Transverse colon (tissue), 4 donors: ENCODE measurements at regions not wholly inside any gene's neighbourhood (a gene's known extent, or its start where the extent isn't known, plus 50 kb on each side); places are given as distances from the start of the nearest gene placed in this dataset.

Experiments used
- DNase-seq: peaks from one replicate; pipeline ENCODE4 v3.0.0-alpha.2; 2019
- H3K27ac ChIP-seq, 4 donors: fragments of 200-600 bp; sonication (generic); 2 replicates each; pipeline ENCODE4 v1.5.1; 2016 to 2018; ENCODE audit warnings: inconsistent platforms in 4 of 4
- H3K27me3 ChIP-seq: fragments of 200-600 bp; sonication (generic); 2 replicates; pipeline ENCODE4 v1.5.1; 2017; ENCODE audit warnings: inconsistent platforms
- H3K36me3 ChIP-seq, 4 donors: fragments of 200-600 bp; sonication (generic); 2 replicates each; pipeline ENCODE4 v1.5.1; 2017 to 2019; ENCODE audit warnings: inconsistent platforms in 4 of 4
- H3K4me1 ChIP-seq, 4 donors: fragments of 200-600 bp; sonication (generic); 2 replicates each; pipeline ENCODE4 v1.5.1; 2017 to 2020; ENCODE audit warnings: inconsistent platforms in 4 of 4
- H3K4me3 ChIP-seq, 4 donors: fragments of 200-600 bp; sonication (generic); 1 replicate in 1 of 4; 2 replicates in 3 of 4; pipeline versions ENCODE4 v1.5.1 to v1.6.1; 2017 to 2019; ENCODE audit warnings: inconsistent platforms in 4 of 4
- H3K9me3 ChIP-seq, 2 donors: fragments of 200-600 bp; sonication (generic); 2 replicates each; pipeline ENCODE4 v1.5.1; 2017 to 2019; ENCODE audit warnings: inconsistent platforms in 2 of 2
- EP300 ChIP-seq: sonication (generic); formaldehyde crosslinking; IDR thresholded peaks from one replicate; pipeline ENCODE4 v1.6.1; 2017; ENCODE audit warnings: antibody characterized with exemption, low read depth
- POLR2A ChIP-seq: fragments of 450-650 bp; IDR thresholded peaks from one replicate; pipeline ENCODE4 v1.6.1; 2016; ENCODE audit warnings: antibody characterized with exemption, mild to moderate bottlenecking, moderate library complexity
- POLR2AphosphoS5 ChIP-seq, 3 donors: sonication (generic); formaldehyde crosslinking; IDR thresholded peaks; one replicate each; pipeline ENCODE4 v1.6.1; 2016; ENCODE audit warnings: antibody characterized with exemption in 3 of 3
- whole genome bisulfite sequencing, 2 donors: methylation state at CpG; one replicate each; pipeline ENCODE4 v1.1.5; 2018; ENCODE audit warnings: low coverage in 1 of 2; 5-methylcytosine and 5-hydroxymethylcytosine counted together
- in situ Hi-C, 4 donors: fragments of 200-750 bp; cut with MboI; loops; one replicate each; pipeline versions ENCODE4 v1.15.0 to v1.15.1; 2017; ENCODE audit warnings: low sequenced_read_pairs in 3 of 4, low pct_ligation_motif_present in 1 of 4, low pct_unique_long_range_greater_than_20kb in 1 of 4
- intact Hi-C: fragments of 100-400 bp; cut with DNase I; formaldehyde crosslinking; loops from one replicate; pipeline ENCODE4 v1.15.1; 2023; ENCODE audit warnings: low total_unique reads
- TF ChIP-seq, protein P1 (sequence below), 5 experiments: fragments of 200-600 bp in 3 of 5; fragments of 450-650 bp in 2 of 5; sonication (generic) in 3 of 5; IDR thresholded peaks; 1 replicate in 2 of 5; 2 replicates in 3 of 5; pipeline ENCODE4 v1.5.1; 2016 to 2017; ENCODE audit warnings: antibody characterized with exemption in 5 of 5, inconsistent platforms in 3 of 5, mild to moderate bottlenecking in 2 of 5, moderate library complexity in 1 of 5

DNA sequence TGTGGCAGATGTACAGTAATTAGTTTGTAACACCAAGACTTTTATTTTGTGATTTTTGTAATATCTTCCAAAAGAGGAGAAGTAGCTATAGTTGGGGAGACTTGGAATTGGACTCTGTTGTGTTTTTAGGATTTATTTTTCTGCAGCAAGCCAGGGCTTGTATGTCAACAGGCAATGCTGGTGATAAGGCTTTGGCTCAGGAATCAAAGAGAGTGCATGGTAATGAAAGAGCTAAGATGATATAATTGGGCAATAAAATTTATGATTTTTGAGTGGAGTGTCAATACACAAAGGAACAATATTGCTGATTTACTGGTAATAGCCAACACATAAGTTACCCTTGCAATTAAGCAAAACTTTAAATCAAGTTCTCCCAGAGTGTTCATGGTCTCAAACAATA lies 452.9 kb downstream of the TMEM135 start:
- TF ChIP-seq POLR2A, result no peak
- TF ChIP-seq, protein P1, sequence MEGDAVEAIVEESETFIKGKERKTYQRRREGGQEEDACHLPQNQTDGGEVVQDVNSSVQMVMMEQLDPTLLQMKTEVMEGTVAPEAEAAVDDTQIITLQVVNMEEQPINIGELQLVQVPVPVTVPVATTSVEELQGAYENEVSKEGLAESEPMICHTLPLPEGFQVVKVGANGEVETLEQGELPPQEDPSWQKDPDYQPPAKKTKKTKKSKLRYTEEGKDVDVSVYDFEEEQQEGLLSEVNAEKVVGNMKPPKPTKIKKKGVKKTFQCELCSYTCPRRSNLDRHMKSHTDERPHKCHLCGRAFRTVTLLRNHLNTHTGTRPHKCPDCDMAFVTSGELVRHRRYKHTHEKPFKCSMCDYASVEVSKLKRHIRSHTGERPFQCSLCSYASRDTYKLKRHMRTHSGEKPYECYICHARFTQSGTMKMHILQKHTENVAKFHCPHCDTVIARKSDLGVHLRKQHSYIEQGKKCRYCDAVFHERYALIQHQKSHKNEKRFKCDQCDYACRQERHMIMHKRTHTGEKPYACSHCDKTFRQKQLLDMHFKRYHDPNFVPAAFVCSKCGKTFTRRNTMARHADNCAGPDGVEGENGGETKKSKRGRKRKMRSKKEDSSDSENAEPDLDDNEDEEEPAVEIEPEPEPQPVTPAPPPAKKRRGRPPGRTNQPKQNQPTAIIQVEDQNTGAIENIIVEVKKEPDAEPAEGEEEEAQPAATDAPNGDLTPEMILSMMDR (IDR thresholded peaks at IDR 0.05), result no peak
- TF ChIP-seq POLR2AphosphoS5 (IDR thresholded peaks at IDR 0.05), result no peak
- TF ChIP-seq EP300, result no peak
- DNase-seq, result no peak
- in situ Hi-C loops (no loop called here), intact Hi-C loops (no loop called here)
- Histone ChIP-seq H3K36me3 (no peaks in the 10 kb centered on the region), H3K4me3 (no peak overlapping the region), H3K27ac (no peak overlapping the region), H3K4me1 (no peaks in the 10 kb centered on the region), H3K9me3 (no peaks in the 10 kb centered on the region), H3K27me3 (no peaks in the 10 kb centered on the region)

DNA sequence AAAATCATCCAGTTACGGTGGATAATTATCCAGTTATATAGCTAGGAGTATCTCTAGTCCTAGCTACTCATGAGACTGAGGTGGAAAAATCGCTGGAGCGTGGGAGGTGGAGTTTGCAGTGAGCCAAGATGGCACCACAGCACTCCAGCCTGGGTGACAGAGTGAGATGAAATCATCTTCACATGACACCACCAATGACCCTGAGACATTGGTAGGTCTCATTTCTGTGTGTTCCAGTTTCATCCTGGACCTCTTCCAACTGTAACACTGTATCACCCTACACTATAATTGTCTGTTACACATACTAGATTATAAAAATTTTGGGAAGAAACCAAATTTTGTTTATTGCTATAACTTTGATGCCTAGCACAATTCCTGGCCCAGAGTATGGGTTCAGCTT lies 446.8 kb downstream of the TMEM135 start:
- Histone ChIP-seq H3K4me3 (no peak overlapping the region), H3K36me3 (no peaks in the 10 kb centered on the region), H3K9me3 (no peaks in the 10 kb centered on the region), H3K27me3 (no peaks in the 10 kb centered on the region), H3K4me1 (no peaks in the 10 kb centered on the region), H3K27ac (no peak overlapping the region)
- in situ Hi-C loops, result no loop called here
- DNase-seq, result no peak
- intact Hi-C loops, result no loop called here
- 87 to 90% methylated on average over 3 of the region's 3 CpGs for WGBS, 2 donors
- TF ChIP-seq, protein P1 (IDR thresholded peaks at IDR 0.05), result no peak
- TF ChIP-seq EP300 (no peak), POLR2AphosphoS5 (IDR thresholded peaks at IDR 0.05) (no peak), POLR2A (no peak)

DNA sequence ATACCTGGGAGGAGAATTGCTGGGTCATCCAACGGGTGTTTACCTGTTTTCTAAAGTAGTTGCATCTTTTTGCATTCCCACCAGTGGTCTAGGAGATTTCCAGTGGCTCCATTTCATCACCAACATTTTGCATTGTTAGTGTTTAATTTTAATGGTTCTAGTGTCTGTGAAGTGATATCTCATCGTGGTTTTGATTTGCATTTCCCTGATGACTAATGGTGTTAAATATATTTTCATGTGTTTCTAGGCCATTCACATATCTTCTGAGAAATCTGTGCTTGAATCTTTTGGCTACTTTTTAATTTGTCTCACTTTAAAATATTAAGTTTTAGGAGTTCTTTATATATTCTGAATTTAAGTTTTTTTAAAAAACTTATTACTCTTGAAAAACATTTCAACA lies 439.6 kb downstream of the TMEM135 start:
- TF ChIP-seq, protein P1 (IDR thresholded peaks at IDR 0.05), result no peak
- TF ChIP-seq POLR2AphosphoS5 (IDR thresholded peaks at IDR 0.05) (no peak), EP300 (no peak), POLR2A (no peak)
- intact Hi-C loops, result no loop called here
- H3K4me3 ChIP-seq, result no peak overlapping the region
- WGBS, 2 donors, result 53 to 60% methylated on average over 2 of the region's 2 CpGs
- in situ Hi-C loops, result no loop called here
- H3K4me1 ChIP-seq, result no peaks in the 10 kb centered on the region
- H3K9me3 ChIP-seq, result no peaks in the 10 kb centered on the region
- H3K27ac ChIP-seq, result no peak overlapping the region
- no peaks in the 10 kb centered on the region for H3K36me3 ChIP-seq
- no peaks in the 10 kb centered on the region for H3K27me3 ChIP-seq
- no peak for DNase-seq

DNA sequence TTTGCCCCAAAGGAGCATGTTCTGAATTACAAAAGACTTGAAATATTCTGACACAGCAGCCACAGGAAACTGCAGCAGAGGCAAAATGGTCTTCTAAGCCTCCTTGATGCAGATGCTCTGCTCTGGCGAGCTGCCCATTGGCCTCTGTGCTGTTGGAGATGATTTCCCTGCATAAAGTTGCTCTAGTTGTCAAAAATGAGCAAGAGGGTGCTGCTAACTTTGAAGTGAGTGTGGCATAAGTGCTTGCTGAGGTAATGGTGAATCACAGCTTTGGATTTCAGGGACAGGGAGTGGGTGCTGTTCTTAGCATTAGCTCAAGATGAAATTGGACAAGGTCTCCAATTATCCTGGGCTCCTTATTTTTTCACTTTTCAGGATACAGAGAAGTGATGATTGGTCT lies 435.4 kb downstream of the TMEM135 start:
- DNase-seq, result no peak
- 83% methylated on average over 1 of the region's 1 CpG; no CpG with 5 or more reads in 1 of the 2 donors for WGBS, 2 donors
- intact Hi-C loops, result no loop called here
- no peaks in the 10 kb centered on the region for H3K9me3 ChIP-seq
- H3K4me3 ChIP-seq, result no peak overlapping the region
- TF ChIP-seq EP300 (no peak), POLR2AphosphoS5 (IDR thresholded peaks at IDR 0.05) (no peak), POLR2A (no peak)
- TF ChIP-seq, protein P1 (IDR thresholded peaks at IDR 0.05), result no peak
- H3K36me3 ChIP-seq, result no peaks in the 10 kb centered on the region
- in situ Hi-C loops, result no loop called here
- no peak overlapping the region for H3K27ac ChIP-seq
- no peaks in the 10 kb centered on the region for H3K27me3 ChIP-seq
- H3K4me1 ChIP-seq, result no peaks in the 10 kb centered on the region
